ENCODE measurements at regions not wholly inside any gene's neighbourhood (a gene's known extent, or its start where the extent isn't known, plus 50 kb on each side); places are given as distances from the start of the nearest gene placed in this dataset.
"Not testable (repeated sequence)": the region's sequence is repeated elsewhere in the genome, so short reads cannot be mapped to it uniquely, and the experiment has no call there.

DNA sequence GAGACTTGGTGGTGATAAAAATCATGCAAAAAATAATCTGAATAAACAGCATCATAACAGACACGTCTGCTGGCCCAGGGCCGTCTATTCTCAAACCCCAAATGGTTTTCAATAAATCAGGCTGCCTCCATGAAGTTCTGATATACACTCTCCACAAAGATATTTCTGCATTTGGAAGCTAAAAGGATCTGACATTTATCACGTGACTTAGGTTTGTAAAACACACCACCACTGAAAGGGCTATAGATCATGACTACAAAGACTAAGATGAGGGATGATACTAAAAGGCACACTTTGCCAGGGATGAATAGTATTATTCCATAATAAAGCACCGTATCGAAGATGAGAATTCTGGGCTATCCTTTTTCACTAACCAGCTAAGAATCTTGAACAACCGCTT is 67.6 kb upstream of the ADAMTS18 start:
- TF ChIP-seq CTCF (IDR thresholded peaks at IDR 0.05; ENCODE audit: low read length) (no peak), EZH2 (IDR thresholded peaks at IDR 0.05; ENCODE audit: borderline replicate concordance, low read length) (no peak)
- no peaks in the 10 kb centered on the region for H4K20me1 ChIP-seq (ENCODE audit: insufficient read depth, low read length)
- H3K4me1 ChIP-seq (ENCODE audit: insufficient read depth, low read length, severe bottlenecking), result no peaks in the 10 kb centered on the region
- H3K27ac ChIP-seq (ENCODE audit: low read depth, low read length, poor library complexity, severe bottlenecking), result no peak overlapping the region
- no peaks in the 10 kb centered on the region for H3K9me2 ChIP-seq (ENCODE audit: low read depth, low read length)
- H3K36me3 ChIP-seq (ENCODE audit: insufficient read depth, low read length), result no peaks in the 10 kb centered on the region
- no peaks in the 10 kb centered on the region for H3F3A ChIP-seq (ENCODE audit: insufficient read depth, low read length)
- no peaks in the 10 kb centered on the region for H3K9me3 ChIP-seq (ENCODE audit: low read length)
- H2AFZ ChIP-seq (ENCODE audit: low read length), result no peak overlapping the region
- H3K4me2 ChIP-seq (ENCODE audit: low read length), result no peak overlapping the region
- no peak overlapping the region for H3K4me3 ChIP-seq (ENCODE audit: low read depth, low read length, poor library complexity, severe bottlenecking)
- H3K9ac ChIP-seq (ENCODE audit: low read length), result no peak overlapping the region
- no peaks in the 10 kb centered on the region for H3K79me2 ChIP-seq (ENCODE audit: insufficient read depth, low read length)
- H3K27me3 ChIP-seq (ENCODE audit: insufficient read depth, low read length), result no peaks in the 10 kb centered on the region

DNA sequence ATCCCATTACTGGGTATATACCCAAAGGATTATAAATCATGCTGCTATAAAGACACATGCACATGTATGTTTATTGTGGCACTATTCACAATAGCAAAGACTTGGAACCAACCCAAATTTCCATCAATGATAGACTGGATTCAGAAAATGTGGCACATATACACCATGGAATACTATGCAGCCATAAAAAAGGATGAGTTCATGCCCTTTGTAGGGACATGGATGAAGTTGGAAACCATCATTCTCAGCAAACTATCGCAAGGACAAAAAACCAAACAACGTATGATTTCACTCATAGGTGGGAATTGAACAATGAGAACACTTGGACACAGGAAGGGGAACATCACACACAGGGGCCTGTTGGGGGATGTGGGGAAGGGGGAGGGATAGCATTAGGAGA is 71.7 kb upstream of the ADAMTS18 start:
- H3K4me1 ChIP-seq (ENCODE audit: insufficient read depth, low read length, severe bottlenecking); H3K4me2 ChIP-seq (ENCODE audit: low read length); H3K4me3 ChIP-seq (ENCODE audit: low read depth, low read length, poor library complexity, severe bottlenecking); H4K20me1 ChIP-seq (ENCODE audit: insufficient read depth, low read length); H3K27ac ChIP-seq (ENCODE audit: low read depth, low read length, poor library complexity, severe bottlenecking); H3K79me2 ChIP-seq (ENCODE audit: insufficient read depth, low read length); H3F3A ChIP-seq (ENCODE audit: insufficient read depth, low read length); H3K9me3 ChIP-seq (ENCODE audit: low read length); H3K9me2 ChIP-seq (ENCODE audit: low read depth, low read length); H3K9ac ChIP-seq (ENCODE audit: low read length); H3K36me3 ChIP-seq (ENCODE audit: insufficient read depth, low read length); H3K27me3 ChIP-seq (ENCODE audit: insufficient read depth, low read length); H2AFZ ChIP-seq (ENCODE audit: low read length): not testable (repeated sequence)

DNA sequence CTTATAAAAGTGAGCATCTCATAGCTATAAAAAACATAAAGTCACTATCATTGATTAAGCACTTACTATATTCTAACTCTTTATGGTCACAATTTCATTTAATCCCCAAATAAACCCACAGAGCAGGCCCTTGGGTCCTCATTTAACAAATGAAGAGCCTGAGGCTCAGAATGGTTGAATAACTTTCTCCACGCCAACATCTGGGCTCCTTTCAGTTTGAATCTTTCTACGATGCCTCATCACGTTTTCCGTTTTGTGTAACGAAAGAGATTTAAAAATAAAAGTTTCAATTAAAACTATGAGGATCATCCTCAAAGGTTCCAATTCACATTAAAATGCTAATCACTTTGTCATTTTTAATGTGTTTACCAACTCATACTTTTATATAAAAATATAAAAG is 74.2 kb upstream of the ADAMTS18 start:
- Histone ChIP-seq H3K4me3 (ENCODE audit: low read depth, low read length, poor library complexity, severe bottlenecking) (no peak overlapping the region), H4K20me1 (ENCODE audit: insufficient read depth, low read length) (no peaks in the 10 kb centered on the region), H3K4me2 (ENCODE audit: low read length) (no peak overlapping the region), H2AFZ (ENCODE audit: low read length) (no peak overlapping the region), H3K9me3 (ENCODE audit: low read length) (no peaks in the 10 kb centered on the region), H3K79me2 (ENCODE audit: insufficient read depth, low read length) (no peaks in the 10 kb centered on the region), H3K36me3 (ENCODE audit: insufficient read depth, low read length) (no peaks in the 10 kb centered on the region), H3K27ac (ENCODE audit: low read depth, low read length, poor library complexity, severe bottlenecking) (no peak overlapping the region), H3K9me2 (ENCODE audit: low read depth, low read length) (no peaks in the 10 kb centered on the region), H3K27me3 (ENCODE audit: insufficient read depth, low read length) (no peaks in the 10 kb centered on the region), H3K4me1 (ENCODE audit: insufficient read depth, low read length, severe bottlenecking) (no peaks in the 10 kb centered on the region), H3F3A (ENCODE audit: insufficient read depth, low read length) (no peaks in the 10 kb centered on the region), H3K9ac (ENCODE audit: low read length) (no peak overlapping the region)
- TF ChIP-seq CTCF (IDR thresholded peaks at IDR 0.05; ENCODE audit: low read length) (no peak), EZH2 (IDR thresholded peaks at IDR 0.05; ENCODE audit: borderline replicate concordance, low read length) (no peak)

DNA sequence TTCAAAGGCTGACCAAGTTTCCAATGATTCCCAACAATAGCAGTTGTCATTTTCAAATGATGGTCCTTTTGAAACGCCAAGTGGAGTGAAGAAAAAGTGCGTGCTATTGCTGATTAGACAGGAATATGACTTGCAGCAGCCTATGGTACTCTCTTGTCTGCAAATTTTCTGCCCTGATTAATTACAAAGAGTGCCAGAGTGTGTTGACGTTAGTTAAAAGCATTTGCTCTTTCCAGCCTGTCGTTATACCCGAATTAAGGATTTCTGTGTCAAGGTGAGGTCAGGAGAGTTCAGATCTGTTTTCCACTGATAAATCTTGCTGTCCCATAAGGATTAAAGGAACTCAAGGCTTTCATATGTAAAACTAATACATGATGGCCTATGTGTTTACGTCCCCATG is 75.0 kb upstream of the ADAMTS18 start:
- Histone ChIP-seq H4K20me1 (ENCODE audit: insufficient read depth, low read length) (no peaks in the 10 kb centered on the region), H3K4me3 (ENCODE audit: low read depth, low read length, poor library complexity, severe bottlenecking) (no peak overlapping the region), H3K27ac (ENCODE audit: low read depth, low read length, poor library complexity, severe bottlenecking) (no peak overlapping the region)

More for the DNA sequence above, 75.0 kb upstream of the ADAMTS18 start:
- no peaks in the 10 kb centered on the region for H3K9me2 ChIP-seq (ENCODE audit: low read depth, low read length)
- no peaks in the 10 kb centered on the region for H3K4me1 ChIP-seq (ENCODE audit: insufficient read depth, low read length, severe bottlenecking)
- no peak overlapping the region for H3K9ac ChIP-seq (ENCODE audit: low read length)
- H3F3A ChIP-seq (ENCODE audit: insufficient read depth, low read length), result no peaks in the 10 kb centered on the region
- H2AFZ ChIP-seq (ENCODE audit: low read length), result no peak overlapping the region
- no peaks in the 10 kb centered on the region for H3K9me3 ChIP-seq (ENCODE audit: low read length)
- TF ChIP-seq CTCF (IDR thresholded peaks at IDR 0.05; ENCODE audit: low read length) (no peak), EZH2 (IDR thresholded peaks at IDR 0.05; ENCODE audit: borderline replicate concordance, low read length) (no peak)
- H3K79me2 ChIP-seq (ENCODE audit: insufficient read depth, low read length), result no peaks in the 10 kb centered on the region
- H3K4me2 ChIP-seq (ENCODE audit: low read length), result no peak overlapping the region
- H3K27me3 ChIP-seq (ENCODE audit: insufficient read depth, low read length), result no peaks in the 10 kb centered on the region
- no peaks in the 10 kb centered on the region for H3K36me3 ChIP-seq (ENCODE audit: insufficient read depth, low read length)
